ENCODE measurements at regions not wholly inside any gene's neighbourhood (a gene's known extent, or its start where the extent isn't known, plus 50 kb on each side); places are given as distances from the start of the nearest gene placed in this dataset.

DNA sequence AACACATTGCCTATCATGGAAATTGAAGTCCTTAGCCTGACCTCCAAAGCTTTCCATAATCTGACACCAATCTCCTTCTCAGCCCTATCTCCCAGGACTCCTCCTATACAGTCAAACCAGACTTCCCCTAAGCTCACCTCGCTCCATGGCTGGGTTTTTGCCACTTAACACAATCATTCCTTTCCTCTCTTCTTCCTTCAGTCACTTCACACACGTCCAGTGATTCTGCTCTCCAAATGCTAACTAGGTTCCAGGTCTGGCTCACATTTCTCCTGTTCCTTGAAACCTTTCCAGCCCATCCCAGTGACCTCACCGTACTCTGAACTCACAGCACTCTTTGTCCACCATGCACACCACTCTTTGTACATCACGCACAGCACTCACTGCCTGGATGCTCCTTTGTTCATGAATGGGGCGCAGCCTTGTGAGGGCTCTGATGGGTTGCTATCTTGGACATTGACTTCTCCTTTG lies 98.4 kb downstream of the GLUL start:
- no peak for DNase-seq

DNA sequence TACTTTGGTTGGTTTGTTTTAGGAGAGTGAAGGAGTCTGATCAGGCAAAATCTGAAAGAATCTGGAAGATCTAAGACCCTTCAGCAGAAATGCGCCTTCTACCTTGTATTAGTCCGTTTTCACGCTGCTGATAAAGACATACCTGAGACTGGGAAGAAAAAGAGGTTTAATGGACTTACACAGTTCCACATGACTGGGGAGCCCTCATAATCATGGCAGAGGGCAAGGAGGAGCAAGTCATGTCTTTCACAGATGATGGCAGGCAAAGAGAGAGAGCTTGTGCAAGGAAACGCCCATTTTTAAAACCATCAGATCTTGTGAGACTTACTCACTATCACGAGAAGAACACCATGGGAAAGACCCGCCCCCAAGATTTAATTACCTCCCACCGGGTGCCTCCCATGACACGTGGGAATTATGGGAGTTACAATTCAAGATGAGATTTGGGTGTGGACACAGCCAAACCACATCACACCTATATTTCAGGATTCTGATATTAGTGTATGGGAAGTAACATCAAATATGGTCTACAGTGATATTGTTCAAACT lies 99.3 kb downstream of the GLUL start:
- no peak for DNase-seq

DNA sequence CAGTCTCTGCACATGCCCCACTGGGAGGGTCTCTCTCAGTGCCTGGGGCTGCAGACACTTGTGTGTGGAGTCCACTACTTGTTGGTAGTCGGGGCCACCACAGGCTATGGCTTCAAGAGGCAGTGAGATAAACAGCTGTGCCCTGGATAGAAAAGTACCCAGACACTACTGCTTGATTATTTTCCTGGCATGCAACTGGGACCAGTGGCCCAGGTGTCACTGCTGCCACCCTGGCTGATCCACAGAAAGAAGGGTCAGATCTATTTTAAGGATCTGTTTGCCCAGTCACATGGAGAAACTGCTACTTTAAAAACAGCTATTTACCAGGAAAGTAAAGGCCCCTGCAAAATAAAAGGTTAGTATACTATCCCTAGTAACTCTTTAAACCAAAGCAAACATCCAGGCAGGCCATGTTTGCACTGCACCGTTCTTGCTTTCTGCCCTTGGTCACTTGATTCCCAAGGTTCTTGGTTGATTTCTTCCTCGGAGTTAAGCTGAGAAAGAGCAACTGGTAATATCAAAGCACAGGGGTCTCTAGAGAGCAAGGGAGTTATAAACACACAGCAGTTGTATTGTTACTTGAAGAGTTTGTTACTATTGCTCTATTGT lies 99.9 kb downstream of the GLUL start:
- no peak for DNase-seq

DNA sequence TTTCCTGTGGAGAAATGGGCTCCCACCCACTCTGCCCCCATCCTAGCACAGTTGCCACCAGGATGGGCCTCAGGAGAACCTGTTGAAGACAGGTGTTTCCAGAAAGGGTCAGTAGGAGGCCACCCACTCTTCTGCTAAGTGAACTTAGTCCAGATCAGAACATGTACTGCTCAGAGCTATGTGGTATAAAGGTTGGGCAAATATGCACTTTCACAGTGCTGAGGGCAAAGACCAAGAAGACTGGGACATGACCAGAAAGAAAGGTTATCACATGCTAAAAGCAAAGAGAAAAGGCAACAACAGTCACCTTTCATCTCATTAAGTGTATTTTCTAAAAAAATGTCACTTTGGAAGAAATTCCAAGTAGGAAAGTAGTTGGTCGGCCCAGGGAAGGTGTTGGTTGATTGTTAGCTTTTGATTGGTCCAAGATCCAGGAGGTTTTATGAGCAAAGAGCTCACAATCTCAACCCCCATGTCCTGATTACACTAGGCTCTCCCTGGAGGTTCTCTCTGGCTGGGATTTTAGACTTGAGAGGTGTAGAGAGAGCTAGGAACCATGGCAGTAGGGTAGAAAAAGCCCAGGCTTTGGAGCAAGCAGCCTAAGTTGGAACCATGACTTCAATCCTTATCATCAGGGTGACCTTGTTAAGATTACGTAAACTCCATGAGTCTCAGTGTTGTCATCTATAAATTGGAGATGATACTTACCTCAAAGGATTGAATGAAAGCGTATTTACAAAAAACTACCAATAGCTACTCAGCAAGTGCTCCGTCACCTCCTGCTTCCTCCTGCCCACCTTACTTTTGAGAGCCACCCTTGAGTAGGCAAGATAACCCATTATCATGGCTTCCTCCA lies 102.6 kb downstream of the GLUL start:
- no peak for DNase-seq

DNA sequence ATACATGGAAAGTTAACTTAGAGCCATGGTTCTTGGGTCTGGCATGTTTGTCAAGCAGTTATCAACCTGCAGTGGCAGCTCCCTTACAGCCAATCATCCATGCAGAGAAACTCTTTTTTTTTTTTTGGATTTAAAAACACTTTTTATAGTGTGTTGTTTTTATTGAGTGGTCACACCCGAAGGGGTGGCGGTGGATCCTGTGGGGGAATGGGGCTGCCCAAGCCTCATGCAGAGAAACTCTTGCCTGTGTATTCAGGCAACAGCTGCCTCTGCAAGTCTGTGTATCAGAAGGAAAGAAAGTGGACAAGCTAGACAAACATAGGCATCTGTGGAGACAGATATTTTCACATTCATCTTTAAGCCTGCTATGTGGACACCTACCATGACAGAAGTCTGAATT lies 104.8 kb downstream of the GLUL start:
- no peak for DNase-seq

DNA sequence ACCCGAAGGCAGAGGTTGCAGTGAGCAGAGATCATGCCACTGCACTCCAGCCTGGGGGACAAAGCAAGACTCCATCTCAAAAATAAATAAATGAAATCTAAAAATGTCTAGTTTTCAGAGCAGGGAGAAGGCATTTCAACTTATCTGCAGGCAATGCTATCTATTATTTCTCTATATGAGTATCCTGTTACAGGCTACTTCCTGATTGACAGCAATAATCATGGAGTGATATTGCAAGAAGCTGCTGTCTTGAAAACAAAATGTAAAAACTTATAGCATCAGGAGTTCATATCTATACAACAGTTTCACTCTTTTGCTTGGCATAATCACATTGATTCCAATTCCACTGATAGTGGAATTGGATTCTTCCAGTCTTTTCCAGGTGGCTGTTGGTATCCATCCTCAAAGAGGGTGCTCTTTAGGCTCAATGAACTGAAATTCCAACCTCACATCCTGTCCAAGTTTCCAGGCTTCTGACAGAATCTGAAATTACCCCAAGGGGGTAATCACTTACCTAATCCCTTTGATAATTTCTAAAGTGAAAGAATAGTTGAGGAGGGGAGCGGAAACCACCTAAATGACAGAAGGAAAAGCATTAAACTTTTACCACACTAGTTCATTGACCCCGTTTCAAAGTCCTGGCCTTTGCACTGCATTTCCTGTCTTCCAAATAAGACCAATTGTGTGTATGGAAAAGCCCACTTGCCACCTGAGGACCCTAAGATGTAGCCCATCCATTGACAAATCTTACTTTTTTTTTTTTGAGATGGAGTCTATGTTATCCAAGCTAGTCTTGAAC lies 107.6 kb downstream of the GLUL start:
- DNase-seq: no peak

DNA sequence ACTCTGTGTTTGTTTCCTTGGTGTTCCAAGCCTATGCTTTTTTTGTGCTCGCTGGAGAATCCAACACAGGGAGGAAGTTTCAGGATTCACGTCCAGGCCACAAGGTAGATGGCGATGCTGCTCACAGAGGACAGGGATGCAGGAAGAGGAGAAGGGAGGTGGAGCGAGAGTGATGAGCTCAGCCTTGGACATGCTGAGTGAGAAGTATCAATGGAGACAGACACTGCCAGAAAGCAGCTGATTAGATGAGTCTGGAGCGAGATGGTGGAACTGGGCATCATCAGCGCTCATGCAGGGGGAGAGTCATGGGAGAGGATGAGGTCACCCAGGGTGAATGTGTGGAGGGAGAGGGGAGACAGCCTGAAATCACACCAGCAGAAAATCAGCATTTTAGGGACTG lies 110.0 kb downstream of the GLUL start:
- DNase-seq: no peak

DNA sequence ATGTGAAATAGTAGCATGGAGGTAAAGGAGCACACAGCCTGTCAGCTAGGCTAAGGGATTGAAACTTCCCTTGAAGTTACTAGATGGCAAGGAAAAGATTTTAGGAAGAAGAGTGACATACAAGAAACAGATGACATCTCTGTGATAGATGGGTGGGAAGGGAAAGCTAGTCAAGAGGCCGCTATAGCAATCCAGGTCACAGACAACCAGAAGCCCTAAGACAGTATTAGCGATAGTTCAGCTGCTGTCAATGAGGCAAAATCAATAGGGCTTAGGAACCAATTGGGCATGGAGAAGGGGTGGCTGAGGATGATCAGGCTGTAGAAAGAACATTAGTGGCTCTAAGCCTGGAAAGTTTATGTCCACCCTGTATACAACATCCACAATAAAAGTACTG lies 111.1 kb downstream of the GLUL start:
- peak; percentile 55 for DNase-seq

DNA sequence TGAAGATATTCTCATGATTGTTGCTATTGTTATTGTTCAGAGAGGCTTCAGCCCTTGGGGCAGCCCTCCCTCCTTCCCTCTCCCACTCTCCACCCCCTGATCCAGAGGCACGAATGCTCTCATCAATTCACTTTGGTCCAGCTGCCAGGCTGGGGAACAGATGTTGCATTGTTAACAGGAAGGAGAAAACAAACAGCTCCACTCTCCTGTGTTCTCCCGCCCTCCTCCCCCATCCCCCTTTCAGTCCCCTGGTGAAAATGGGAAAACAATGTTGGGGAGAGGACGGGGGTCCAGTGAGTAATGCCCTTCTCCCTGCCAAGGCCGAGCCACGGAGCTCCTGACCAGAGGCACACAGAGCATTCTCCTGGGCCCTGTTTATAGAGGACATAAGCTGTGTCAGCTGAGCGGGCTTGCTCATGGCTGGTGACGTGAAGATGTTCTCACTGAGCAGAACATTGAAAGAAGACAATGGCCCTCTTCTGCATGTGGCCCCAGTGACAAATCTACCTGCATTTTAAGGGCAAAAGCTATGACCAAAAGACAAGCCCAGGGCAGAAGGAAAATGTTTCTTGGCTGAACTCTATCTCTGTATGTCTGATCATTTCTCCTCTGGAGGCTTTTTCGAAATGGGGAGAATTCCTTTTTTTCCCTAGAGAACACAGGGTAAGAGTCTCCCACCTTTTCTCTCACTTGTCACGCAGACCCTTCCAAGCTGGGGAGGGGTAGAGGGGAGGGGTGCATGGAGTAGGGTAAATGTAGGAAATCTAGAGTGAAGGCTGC lies 111.7 kb downstream of the GLUL start:
- peak; percentile 85 for DNase-seq

DNA sequence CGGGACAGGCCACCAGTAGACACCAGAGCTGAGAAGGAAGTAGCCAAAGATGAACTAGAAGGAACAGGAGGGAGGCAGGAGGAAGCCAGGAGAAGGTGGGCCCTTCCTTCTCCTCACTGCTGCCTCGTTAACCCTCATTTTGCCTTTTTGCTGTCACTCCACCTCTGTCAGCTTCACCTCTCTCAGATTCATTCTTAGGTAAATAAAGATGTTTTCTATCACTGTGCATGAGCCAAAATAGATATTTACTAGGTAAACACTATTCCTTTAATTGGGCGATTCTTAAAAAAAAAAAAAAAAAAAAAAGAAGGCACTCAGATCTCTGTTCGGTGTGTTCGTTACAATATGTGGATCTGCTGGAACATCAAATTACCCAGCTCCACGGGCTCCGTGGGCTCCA lies 112.3 kb downstream of the GLUL start:
- peak; percentile 80 for DNase-seq

DNA sequence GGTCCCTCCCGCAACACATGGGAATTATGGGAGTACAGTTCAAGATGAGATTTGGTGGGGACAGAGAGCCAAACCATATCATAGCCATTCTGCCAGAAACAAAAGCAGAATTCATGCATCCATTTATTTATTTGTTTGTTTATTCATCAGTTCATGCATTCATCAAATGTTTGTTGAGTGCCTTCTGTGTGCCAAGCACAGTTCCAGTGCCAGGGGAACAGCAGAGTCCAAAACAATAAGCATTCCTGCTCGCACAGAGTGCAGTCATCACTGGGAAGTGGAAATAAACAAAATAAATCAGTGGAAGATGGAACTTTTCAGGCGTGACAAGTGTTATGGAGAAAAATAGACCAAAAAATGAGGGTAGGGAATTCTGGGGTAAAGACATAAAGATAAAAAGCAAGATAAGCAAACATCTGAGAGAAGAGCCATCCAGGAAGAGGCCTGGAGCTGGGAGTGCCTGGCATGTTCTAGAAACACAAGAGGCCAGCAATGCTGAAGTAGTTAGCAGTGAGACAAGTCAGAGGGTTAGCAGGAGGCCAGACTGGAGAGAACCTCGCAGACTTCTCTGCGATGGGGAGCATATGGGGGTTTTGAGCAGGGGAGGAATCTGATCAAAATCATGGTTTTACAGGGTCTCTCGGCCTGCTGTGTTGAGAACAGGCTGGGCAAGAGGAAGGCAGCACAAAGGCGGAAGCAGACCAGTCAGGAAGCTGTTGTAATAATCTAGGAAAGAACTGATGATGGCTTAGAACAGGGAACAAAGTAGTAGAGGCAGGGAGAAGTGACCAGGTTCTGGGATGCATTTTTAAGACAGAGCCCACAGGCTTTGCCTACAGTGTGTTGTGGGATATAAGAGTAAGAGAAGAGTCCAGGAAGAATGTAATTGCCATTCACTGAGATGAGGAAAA lies 113.2 kb downstream of the GLUL start:
- DNase-seq: no peak

DNA sequence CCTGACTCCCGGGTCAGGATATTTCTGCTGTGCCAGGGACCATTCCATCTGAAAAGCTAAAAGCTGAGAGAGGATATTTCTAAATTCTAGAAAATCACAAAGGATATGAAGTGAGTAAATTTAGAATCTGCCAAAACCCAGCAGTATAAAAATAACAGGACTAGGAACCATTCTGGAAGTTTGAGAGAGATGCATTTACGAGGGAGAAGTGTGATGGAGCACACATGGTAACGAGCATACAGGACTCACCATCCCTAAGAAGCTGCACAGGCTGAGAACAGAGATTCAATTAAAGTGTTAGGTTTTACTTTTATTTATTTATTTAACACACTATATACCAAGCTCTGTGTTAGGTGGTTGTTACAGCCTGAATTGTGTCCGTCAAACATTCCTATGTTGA lies 116.3 kb downstream of the GLUL start:
- DNase-seq: no peak

DNA sequence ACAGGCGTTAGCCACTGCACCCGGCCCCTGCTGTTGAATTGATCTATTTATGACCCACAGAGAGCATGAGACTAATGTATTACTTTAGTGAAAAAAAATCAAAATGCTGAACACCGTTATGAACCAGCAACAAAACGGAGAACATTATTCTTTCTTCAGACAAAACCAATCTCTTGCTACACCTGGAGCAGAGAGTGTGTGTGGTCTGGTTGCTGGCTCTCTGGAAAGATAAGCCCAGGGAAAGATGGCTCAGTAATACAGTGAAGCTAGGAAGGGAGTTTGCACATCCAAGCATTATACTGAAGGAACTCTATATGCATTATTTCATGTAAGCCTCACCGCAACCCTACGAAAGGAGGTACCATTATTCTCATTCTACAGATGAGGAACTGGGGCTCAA lies 117.0 kb downstream of the GLUL start:
- DNase-seq: no peak

DNA sequence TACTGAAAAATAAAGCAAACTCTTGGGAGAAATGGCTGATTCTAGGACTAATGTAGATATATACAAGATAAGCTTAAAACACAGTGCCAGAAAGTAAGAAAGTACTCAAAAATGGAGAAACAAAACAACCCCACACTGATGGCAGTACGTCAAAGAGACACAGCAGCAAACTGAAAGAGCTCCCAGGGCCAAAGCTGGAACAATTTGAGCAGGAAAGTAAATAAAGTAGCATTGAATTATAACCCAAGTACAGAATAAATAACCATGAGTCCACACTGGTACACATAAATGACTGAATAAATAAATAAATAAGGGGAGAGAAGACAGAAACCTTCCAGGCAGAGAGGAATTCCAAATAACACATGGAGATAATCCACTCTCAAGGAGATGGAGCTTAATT lies 120.9 kb downstream of the GLUL start:
- no peak for DNase-seq

DNA sequence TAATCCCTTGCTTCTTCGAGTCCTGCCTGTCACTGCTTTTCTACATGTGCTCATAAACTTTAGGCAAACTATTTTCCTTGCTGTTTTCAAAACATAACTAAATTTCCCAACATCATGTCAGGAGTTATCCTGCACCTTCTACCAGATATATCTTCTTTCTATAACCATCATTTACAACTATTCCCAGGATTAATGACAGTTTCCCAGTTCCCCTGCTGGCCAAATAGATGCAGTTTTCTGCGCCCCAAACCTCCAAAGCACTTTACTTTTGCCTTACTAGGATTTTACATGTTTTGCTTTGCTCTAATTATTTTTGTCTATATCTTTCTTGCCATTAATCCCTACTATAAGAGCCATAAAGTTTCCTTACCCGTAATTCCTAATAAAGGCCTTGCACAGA lies 122.5 kb downstream of the GLUL start:
- no peak for DNase-seq

DNA sequence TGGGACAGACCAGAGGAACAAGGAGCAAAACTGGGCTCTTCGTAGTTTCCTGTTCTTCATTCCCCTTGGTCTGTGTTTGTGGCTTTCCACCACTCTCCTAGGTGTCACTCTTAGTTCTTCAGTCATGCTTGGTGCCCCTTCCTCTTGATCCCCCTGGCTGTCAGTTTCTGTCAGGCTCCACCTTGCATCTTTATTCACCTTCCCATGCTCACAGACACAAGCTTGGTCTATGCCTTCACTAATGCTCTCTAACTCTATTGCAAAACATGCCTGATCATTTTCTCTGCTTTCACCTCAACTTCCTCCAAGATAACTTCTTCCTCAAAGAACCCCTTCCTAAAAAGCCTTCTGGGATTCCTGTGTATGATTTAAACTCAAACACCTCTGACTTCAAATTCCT lies 122.9 kb downstream of the GLUL start:
- no peak for DNase-seq

DNA sequence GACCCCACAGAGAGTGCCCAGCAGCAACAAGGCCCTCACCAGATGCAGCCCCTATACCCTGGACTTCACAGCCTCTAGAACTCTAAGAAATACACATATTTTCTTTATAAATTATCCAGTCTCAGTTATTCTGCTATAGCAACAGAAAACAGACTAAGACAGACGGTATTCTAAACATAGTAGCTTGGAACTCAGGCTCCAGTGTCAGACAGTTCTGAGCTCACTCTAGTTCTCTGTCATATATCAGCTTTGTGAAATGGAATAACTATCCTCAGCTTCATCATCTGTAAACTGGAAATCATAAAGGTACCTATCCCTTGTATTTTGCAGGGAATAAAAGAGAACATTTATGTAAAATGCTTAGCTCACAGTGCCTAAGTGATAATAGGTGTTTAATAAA lies 127.4 kb downstream of the GLUL start:
- DNase-seq: no peak

DNA sequence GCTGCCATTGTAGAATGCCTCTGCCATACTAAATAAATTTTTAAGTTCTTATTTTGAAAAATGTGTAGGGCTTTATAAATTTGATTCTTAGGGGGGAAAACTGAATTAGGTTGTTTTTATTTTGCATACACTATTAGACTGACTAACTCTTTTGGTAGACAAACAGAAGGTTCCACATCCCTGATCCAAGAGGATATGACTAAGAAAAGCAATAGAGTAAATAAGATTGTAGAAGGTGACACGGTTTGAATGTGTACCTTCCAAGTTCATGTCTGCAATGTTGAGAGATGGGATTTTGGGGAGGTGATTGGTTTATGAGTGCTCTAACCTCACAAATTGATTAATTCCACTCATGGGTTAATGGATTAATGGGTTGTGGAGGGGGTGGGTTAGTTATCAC lies 127.9 kb downstream of the GLUL start:
- DNase-seq: no peak

DNA sequence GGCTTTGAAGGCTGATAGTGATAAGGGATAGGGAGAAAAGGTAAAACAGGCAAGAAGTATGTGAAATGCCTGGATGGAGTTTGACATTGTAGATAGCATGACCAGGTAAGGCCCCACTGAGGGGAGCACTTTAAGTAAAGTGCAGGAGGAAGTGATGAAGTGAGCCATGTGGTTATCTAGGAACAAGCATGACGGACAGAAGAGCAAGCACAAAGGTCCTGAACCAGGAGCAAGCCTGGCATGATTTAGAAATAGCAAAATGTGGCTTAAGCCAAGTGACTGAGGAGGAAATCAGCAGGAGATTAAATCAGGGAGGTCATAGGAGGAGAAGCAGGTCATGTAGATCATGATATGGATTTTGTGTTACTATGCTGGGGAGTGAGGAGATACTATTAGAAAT lies 129.2 kb downstream of the GLUL start:
- DNase-seq: no peak

DNA sequence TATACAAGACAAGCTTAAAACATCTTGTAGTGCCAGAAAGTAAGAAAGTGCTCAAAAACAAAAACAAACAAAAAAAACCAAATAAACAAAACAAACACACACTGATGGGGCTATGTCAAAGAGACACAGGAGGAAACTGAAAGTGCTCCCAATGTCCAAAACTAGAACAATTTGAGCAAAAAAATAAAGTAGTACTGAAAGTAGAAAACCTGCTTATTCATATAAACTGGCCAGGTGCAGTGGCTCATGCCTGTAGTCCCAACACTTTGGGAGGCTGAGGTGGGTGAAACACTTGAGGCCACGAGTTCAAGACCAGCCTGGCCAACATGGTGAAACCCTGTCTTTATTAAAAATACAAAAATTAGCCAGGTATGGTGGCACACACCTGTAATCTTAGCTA lies 129.9 kb downstream of the GLUL start:
- DNase-seq: no peak

DNA sequence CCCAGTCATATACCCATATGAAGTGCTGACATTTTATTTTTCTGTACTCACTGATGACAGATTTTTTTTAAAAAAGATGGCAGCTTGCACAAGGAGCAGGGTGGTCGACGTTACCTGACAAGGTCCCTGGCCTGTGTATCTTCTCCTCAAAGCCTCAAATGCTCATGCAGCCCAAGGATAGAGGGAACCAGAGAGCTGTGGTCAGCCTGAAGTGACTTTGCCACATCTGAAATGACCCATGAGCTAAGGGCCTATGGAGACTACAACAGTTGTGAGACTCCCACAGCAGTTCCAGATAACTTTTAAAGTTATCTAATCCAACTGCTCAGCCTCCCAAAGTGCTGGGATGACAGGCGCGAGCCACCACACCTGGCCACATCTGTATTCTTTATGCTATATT lies 131.1 kb downstream of the GLUL start:
- DNase-seq: no peak

DNA sequence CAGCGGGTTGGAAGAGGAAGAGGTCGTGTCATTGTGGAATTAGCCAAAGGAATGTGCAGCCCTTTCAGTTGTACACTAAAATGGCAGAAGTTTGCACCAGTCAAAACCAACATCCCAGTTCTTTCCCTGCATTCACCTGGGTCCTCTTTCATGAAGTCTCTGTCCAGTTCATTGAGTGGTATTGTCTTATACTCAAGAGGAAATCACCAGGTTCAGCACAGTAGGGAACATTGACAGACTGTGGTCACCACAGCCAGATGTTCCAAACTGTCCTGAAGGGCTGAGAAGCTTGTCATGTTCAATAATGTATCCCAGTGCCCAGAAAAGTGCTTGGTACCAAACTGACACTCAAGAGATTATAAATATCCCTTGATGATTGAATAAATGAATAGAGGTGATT lies 131.6 kb downstream of the GLUL start:
- DNase-seq: no peak
